ENCODE measurements at regions not wholly inside any gene's neighbourhood (a gene's known extent, or its start where the extent isn't known, plus 50 kb on each side); places are given as distances from the start of the nearest gene placed in this dataset.

DNA sequence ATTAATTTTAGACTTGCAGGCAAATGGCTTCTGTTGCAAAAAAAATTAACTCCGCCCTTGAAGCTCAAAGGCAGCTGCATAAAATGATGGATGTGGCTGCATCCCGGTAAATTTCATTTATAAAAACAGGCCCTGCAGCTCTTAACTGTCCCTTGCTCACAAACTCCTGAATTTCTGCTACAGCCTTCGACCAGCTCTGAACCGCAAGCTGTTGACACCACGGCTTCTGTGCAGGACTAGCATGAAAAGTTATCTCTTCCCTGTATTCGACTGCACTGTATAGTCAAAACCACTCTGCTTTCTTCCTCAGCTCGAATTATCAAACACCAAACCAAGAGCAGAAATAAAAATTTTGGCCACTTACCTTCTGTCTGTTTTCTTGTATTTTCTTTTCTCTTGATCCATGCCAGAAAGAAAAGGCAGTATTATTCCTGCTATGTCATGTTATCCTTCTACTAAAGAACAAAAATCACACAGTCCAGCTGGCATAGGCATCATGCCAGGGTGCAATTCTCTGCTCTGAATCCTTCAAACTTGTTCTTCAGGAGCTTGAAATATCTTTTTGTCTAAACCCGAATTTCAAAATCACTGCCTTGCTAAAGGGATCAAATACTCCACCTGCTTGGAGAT lies 195.5 kb upstream of the NCAM2 start:
- TF ChIP-seq POLR2A (IDR thresholded peaks at IDR 0.05): no peak
- TF ChIP-seq, protein P1, sequence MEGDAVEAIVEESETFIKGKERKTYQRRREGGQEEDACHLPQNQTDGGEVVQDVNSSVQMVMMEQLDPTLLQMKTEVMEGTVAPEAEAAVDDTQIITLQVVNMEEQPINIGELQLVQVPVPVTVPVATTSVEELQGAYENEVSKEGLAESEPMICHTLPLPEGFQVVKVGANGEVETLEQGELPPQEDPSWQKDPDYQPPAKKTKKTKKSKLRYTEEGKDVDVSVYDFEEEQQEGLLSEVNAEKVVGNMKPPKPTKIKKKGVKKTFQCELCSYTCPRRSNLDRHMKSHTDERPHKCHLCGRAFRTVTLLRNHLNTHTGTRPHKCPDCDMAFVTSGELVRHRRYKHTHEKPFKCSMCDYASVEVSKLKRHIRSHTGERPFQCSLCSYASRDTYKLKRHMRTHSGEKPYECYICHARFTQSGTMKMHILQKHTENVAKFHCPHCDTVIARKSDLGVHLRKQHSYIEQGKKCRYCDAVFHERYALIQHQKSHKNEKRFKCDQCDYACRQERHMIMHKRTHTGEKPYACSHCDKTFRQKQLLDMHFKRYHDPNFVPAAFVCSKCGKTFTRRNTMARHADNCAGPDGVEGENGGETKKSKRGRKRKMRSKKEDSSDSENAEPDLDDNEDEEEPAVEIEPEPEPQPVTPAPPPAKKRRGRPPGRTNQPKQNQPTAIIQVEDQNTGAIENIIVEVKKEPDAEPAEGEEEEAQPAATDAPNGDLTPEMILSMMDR (IDR thresholded peaks at IDR 0.05): no peak
- no peak for TF ChIP-seq POLR2AphosphoS5 (IDR thresholded peaks at IDR 0.05)
- no peak for TF ChIP-seq EP300 (IDR thresholded peaks at IDR 0.05)
- Histone ChIP-seq H3K4me1 (no peaks in the 10 kb centered on the region), H3K9me3 (no peaks in the 10 kb centered on the region), H3K27ac (no peak overlapping the region), H3K27me3 (no peaks in the 10 kb centered on the region), H3K4me3 (no peak overlapping the region), H3K36me3 (no peaks in the 10 kb centered on the region)
- WGBS, 2 donors: 69 to 76% methylated on average over 8 of the region's 8 CpGs
- DNase-seq (no peak), ATAC-seq (ENCODE audit: low FRiP score in 2 of 2) (no peak)

DNA sequence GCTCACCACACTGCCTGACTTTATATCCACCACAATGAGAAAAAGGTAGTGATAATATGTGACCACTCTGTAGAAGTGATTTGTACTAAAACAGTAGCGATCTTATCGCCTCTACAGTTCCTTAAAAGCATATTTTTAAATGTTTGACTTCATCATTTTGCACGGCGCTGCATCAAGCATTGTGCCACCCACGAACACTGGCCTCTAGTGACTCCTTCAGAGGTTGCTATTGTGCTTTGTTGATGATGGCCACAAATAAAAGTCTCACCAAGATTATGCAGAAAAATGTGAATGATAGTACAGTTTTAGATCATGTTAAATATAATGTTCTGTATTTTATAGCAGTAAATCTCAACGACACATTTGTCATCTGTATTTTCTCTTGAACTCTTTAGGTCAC lies 186.5 kb upstream of the NCAM2 start:
- DNase-seq: no peak
- no peak overlapping the region for H3K27ac ChIP-seq

DNA sequence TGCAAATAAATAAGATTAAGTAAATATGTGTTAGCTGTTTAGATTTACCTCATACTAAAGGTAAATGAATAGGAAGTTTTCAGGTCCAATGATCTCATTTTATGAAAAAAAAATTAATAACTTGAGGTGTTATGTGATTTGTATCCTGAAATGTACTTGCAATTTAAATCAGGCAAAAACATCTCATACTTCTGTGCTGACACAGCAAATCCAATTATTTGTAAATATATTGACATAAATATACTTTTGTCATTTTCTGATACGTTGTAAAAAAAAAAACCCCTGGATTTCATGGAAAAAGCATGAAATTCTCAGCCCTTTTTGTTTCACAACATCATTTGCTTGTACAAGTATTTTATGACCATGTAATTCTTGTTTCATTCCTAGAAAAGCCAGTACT lies 184.1 kb upstream of the NCAM2 start:
- H3K4me1 ChIP-seq: no peaks in the 10 kb centered on the region
- H3K36me3 ChIP-seq: no peaks in the 10 kb centered on the region
- no peaks in the 10 kb centered on the region for H3K9me3 ChIP-seq
- no peak overlapping the region for H3K27ac ChIP-seq
- no peaks in the 10 kb centered on the region for H3K27me3 ChIP-seq
- DNase-seq (no peak), ATAC-seq (ENCODE audit: low FRiP score in 2 of 2) (no peak)
- TF ChIP-seq, protein P1 (IDR thresholded peaks at IDR 0.05): no peak
- no peak for TF ChIP-seq EP300 (IDR thresholded peaks at IDR 0.05)
- TF ChIP-seq POLR2AphosphoS5 (IDR thresholded peaks at IDR 0.05): no peak
- TF ChIP-seq POLR2A (IDR thresholded peaks at IDR 0.05): no peak
- WGBS, 2 donors: 73 to 82% methylated on average over 1 of the region's 1 CpG
- H3K4me3 ChIP-seq: no peak overlapping the region

More for the DNA sequence above, 186.5 kb upstream of the NCAM2 start:
- Histone ChIP-seq H3K4me1 (no peaks in the 10 kb centered on the region), H3K36me3 (no peaks in the 10 kb centered on the region), H3K4me3 (no peak overlapping the region), H3K27me3 (no peaks in the 10 kb centered on the region), H3K9me3 (no peaks in the 10 kb centered on the region)
- no peak for ATAC-seq (ENCODE audit: low FRiP score in 2 of 2)
- 83 to 88% methylated on average over 6 of the region's 6 CpGs for WGBS, 2 donors
- TF ChIP-seq, protein P1 (IDR thresholded peaks at IDR 0.05): no peak
- TF ChIP-seq EP300 (IDR thresholded peaks at IDR 0.05): no peak
- TF ChIP-seq POLR2AphosphoS5 (IDR thresholded peaks at IDR 0.05): no peak
- TF ChIP-seq POLR2A (IDR thresholded peaks at IDR 0.05): no peak

DNA sequence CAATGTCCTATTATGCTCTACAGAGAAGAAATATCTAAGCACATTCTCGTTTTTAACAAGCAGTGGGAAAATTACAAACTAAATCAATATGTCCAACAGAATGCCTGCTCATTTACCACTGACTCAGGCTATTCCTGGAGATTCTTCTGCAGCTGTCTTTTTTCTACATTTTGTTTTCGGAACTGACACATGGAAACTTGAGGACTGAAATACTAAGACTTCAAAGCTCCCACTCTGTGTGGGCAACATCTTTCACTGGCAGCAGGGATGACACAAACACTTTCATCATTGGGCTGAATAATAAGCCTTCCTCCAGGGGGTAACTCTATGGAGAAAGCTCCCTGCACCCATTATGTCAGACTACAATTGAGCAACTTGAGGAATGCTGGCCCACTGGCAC lies 175.5 kb upstream of the NCAM2 start:
- H3K27me3 ChIP-seq: no peaks in the 10 kb centered on the region
- H3K9me3 ChIP-seq: no peaks in the 10 kb centered on the region
- H3K36me3 ChIP-seq: no peaks in the 10 kb centered on the region
- H3K4me3 ChIP-seq: no peak overlapping the region
- DNase-seq: no peak
- TF ChIP-seq EP300 (IDR thresholded peaks at IDR 0.05) (no peak), POLR2A (IDR thresholded peaks at IDR 0.05) (no peak), POLR2AphosphoS5 (IDR thresholded peaks at IDR 0.05) (no peak)
- TF ChIP-seq, protein P1 (IDR thresholded peaks at IDR 0.05): no peak
- no peaks in the 10 kb centered on the region for H3K4me1 ChIP-seq
- no peak for ATAC-seq (ENCODE audit: low FRiP score in 2 of 2)
- no peak overlapping the region for H3K27ac ChIP-seq
- WGBS, 2 donors: 56 to 71% methylated on average over 2 of the region's 2 CpGs

DNA sequence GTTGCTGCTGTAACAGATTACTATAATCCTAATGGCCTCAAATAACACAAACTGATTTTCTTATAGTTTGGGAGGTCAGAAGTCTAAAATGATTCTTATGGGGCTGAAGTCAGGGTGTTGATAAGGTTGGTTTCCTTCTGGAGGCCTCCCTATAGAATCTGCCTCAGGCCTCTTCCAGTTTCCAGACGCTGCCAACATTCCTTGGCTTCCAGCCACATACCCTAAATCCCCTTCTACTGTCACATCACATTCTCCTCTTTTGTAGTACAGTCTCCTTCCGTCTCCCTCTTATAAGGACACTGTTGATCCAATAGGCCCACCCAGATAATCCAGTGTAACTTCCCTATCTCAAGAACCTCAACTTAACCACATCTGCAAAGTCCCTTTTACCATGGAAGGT lies 145.3 kb upstream of the NCAM2 start:
- ATAC-seq (ENCODE audit: low FRiP score in 2 of 2) (no peak), DNase-seq (no peak)
- no peaks in the 10 kb centered on the region for H3K27me3 ChIP-seq
- no peaks in the 10 kb centered on the region for H3K9me3 ChIP-seq
- no peak for TF ChIP-seq POLR2A (IDR thresholded peaks at IDR 0.05)
- TF ChIP-seq, protein P1 (IDR thresholded peaks at IDR 0.05): no peak
- TF ChIP-seq POLR2AphosphoS5 (IDR thresholded peaks at IDR 0.05): no peak
- no peak for TF ChIP-seq EP300 (IDR thresholded peaks at IDR 0.05)
- no peaks in the 10 kb centered on the region for H3K36me3 ChIP-seq
- no peak overlapping the region for H3K4me3 ChIP-seq
- no peak overlapping the region for H3K27ac ChIP-seq
- no peaks in the 10 kb centered on the region for H3K4me1 ChIP-seq
- WGBS, 2 donors: 48 to 55% methylated on average over 2 of the region's 2 CpGs
